ENCODE measurements at regions not wholly inside any gene's neighbourhood (a gene's known extent, or its start where the extent isn't known, plus 50 kb on each side); places are given as distances from the start of the nearest gene placed in this dataset.

DNA sequence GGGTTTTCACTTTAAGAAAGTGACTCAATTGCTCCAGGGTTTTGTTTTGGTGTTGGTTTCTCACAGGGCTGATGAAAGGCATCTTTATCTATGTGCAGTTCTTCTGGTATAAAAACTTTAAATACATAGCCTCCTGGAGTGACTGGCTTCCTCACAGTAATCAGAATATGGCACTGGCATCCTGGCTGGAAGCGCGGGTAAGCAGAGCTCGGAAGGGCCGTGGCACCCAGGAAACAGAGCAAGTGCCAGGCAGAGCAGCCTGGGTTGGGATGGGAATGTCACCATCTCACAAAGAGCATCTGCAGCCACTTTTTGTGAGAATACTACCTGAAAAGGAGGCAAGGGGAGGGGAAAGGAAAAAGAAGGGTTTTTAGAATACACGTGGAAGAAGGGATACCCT lies 534.7 kb downstream of the PLCL1 start:
- Histone ChIP-seq H3K4me1 (ENCODE audit: insufficient read depth) (no peaks in the 10 kb centered on the region), H3K4me2 (no peak overlapping the region), H2AFZ (no peak overlapping the region), H4K20me1 (ENCODE audit: insufficient read depth, poor library complexity, severe bottlenecking) (no peaks in the 10 kb centered on the region), H3K9me2 (replicated peaks; ENCODE audit: insufficient read depth) (no peaks in the 10 kb centered on the region), H3K9me3 (ENCODE audit: low read depth) (no peaks in the 10 kb centered on the region), H3K4me3 (no peak overlapping the region), H3K27me3 (peaks cover 6% of the 10 kb centered on the region), H3K27ac (no peak overlapping the region), H3K36me3 (replicated peaks; ENCODE audit: insufficient read depth, low read depth) (no peaks in the 10 kb centered on the region), H3K79me2 (no peaks in the 10 kb centered on the region)
- DNase-seq (ENCODE audit: low spot score): no peak
- 95% methylated on average over 5 of the region's 5 CpGs for WGBS (ENCODE audit: low lambda C conversion rate, missing lambda C conversion rate)
- TF ChIP-seq EZH2phosphoT487 (IDR thresholded peaks at IDR 0.05; ENCODE audit: low read depth, severe bottlenecking, unreplicated experiment): no peak
- TF ChIP-seq, protein P1, sequence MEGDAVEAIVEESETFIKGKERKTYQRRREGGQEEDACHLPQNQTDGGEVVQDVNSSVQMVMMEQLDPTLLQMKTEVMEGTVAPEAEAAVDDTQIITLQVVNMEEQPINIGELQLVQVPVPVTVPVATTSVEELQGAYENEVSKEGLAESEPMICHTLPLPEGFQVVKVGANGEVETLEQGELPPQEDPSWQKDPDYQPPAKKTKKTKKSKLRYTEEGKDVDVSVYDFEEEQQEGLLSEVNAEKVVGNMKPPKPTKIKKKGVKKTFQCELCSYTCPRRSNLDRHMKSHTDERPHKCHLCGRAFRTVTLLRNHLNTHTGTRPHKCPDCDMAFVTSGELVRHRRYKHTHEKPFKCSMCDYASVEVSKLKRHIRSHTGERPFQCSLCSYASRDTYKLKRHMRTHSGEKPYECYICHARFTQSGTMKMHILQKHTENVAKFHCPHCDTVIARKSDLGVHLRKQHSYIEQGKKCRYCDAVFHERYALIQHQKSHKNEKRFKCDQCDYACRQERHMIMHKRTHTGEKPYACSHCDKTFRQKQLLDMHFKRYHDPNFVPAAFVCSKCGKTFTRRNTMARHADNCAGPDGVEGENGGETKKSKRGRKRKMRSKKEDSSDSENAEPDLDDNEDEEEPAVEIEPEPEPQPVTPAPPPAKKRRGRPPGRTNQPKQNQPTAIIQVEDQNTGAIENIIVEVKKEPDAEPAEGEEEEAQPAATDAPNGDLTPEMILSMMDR (IDR thresholded peaks at IDR 0.05; ENCODE audit: poor library complexity): no peak
- no peak for TF ChIP-seq EZH2 (IDR thresholded peaks at IDR 0.05; ENCODE audit: borderline replicate concordance)

DNA sequence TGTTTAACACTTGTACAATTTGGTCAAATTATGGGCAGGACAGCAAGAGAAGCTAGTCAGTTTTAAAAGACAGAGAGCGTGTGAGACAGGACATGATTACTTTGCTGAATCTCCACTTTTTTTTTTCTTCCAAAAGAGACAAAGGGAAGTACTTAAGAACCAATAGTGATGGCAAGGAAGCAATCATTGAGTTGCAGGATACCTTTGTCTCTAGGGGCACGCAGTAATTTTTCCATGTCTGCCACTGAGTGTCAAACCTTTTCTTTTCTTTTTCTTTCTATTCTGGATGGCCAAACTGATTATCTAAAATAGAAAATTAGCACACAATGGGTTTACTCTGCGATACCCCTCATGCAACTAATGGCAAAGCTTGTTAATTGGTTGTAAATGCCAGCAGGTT lies 533.0 kb downstream of the PLCL1 start:
- H3K79me2 ChIP-seq: no peaks in the 10 kb centered on the region
- TF ChIP-seq, protein P1 (IDR thresholded peaks at IDR 0.05; ENCODE audit: poor library complexity): no peak
- no peak for TF ChIP-seq EZH2phosphoT487 (IDR thresholded peaks at IDR 0.05; ENCODE audit: low read depth, severe bottlenecking, unreplicated experiment)
- no peak for TF ChIP-seq EZH2 (IDR thresholded peaks at IDR 0.05; ENCODE audit: borderline replicate concordance)
- peaks cover 6% of the 10 kb centered on the region for H3K27me3 ChIP-seq
- H2AFZ ChIP-seq: no peak overlapping the region
- 52% methylated on average over 3 of the region's 3 CpGs for WGBS (ENCODE audit: low lambda C conversion rate, missing lambda C conversion rate)
- H3K36me3 ChIP-seq (replicated peaks; ENCODE audit: insufficient read depth, low read depth): no peaks in the 10 kb centered on the region
- no peaks in the 10 kb centered on the region for H3K4me1 ChIP-seq (ENCODE audit: insufficient read depth)
- no peak overlapping the region for H3K4me2 ChIP-seq
- H3K9me2 ChIP-seq (replicated peaks; ENCODE audit: insufficient read depth): no peaks in the 10 kb centered on the region
- H3K4me3 ChIP-seq: no peak overlapping the region
- H3K27ac ChIP-seq: no peak overlapping the region
- no peaks in the 10 kb centered on the region for H4K20me1 ChIP-seq (ENCODE audit: insufficient read depth, poor library complexity, severe bottlenecking)
- no peak for DNase-seq (ENCODE audit: low spot score)
- H3K9me3 ChIP-seq (ENCODE audit: low read depth): no peaks in the 10 kb centered on the region

DNA sequence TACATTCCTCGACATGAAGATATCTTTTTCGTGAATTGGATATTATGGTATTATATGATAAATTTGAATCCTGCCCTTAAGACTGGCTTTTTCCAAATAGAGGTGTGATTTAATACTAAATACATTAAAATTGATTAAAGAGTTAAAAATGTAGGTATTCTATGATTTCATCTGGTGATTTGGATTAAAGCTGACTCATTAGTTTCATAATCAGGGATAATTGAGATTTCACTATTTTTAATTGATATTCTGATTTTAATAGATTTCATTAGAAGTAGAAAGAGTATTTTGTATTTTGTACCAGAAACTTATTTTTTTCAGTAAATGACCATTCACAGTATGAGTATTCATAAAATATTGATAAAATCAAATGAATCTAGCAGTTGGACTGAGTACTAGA lies 524.1 kb downstream of the PLCL1 start:
- H3K79me2 ChIP-seq: no peaks in the 10 kb centered on the region
- TF ChIP-seq, protein P1 (IDR thresholded peaks at IDR 0.05; ENCODE audit: poor library complexity): no peak
- TF ChIP-seq EZH2 (IDR thresholded peaks at IDR 0.05; ENCODE audit: borderline replicate concordance): no peak
- TF ChIP-seq EZH2phosphoT487 (IDR thresholded peaks at IDR 0.05; ENCODE audit: low read depth, severe bottlenecking, unreplicated experiment): no peak
- no peaks in the 10 kb centered on the region for H3K9me3 ChIP-seq (ENCODE audit: low read depth)
- no peak overlapping the region for H3K27ac ChIP-seq
- 89% methylated on average over 2 of the region's 2 CpGs for WGBS (ENCODE audit: low lambda C conversion rate, missing lambda C conversion rate)
- no peaks in the 10 kb centered on the region for H3K36me3 ChIP-seq (replicated peaks; ENCODE audit: insufficient read depth, low read depth)
- no peaks in the 10 kb centered on the region for H3K27me3 ChIP-seq
- H3K4me1 ChIP-seq (ENCODE audit: insufficient read depth): no peaks in the 10 kb centered on the region
- H2AFZ ChIP-seq: no peak overlapping the region
- no peak overlapping the region for H3K4me2 ChIP-seq
- no peaks in the 10 kb centered on the region for H4K20me1 ChIP-seq (ENCODE audit: insufficient read depth, poor library complexity, severe bottlenecking)
- H3K4me3 ChIP-seq: no peak overlapping the region
- H3K9me2 ChIP-seq (replicated peaks; ENCODE audit: insufficient read depth): no peaks in the 10 kb centered on the region
- no peak for DNase-seq (ENCODE audit: low spot score)

DNA sequence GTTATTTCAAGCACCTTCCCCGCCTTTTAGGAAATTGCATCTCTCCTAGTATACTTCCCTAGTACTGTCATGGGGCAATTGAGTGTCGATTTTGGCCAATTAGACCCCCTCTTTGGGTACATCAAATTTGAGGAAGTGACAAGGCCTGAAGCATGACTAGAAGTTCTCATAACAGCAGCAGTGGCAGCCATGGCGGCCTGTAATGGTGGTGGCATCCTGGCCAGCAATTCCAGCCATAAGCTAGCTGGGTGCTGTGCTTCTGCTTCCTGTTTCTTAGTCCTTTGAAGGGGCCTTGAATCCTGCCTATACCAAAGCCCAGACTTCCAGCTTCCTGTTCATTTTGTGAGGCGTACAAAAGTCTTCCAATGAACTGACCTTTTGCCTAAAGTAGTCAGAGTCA lies 523.1 kb downstream of the PLCL1 start:
- H3K4me2 ChIP-seq: no peak overlapping the region
- no peak for DNase-seq (ENCODE audit: low spot score)
- no peaks in the 10 kb centered on the region for H3K79me2 ChIP-seq
- H3K9me2 ChIP-seq (replicated peaks; ENCODE audit: insufficient read depth): no peaks in the 10 kb centered on the region
- H3K36me3 ChIP-seq (replicated peaks; ENCODE audit: insufficient read depth, low read depth): no peaks in the 10 kb centered on the region
- no peaks in the 10 kb centered on the region for H3K27me3 ChIP-seq
- no peak overlapping the region for H2AFZ ChIP-seq
- TF ChIP-seq EZH2 (IDR thresholded peaks at IDR 0.05; ENCODE audit: borderline replicate concordance) (no peak), EZH2phosphoT487 (IDR thresholded peaks at IDR 0.05; ENCODE audit: low read depth, severe bottlenecking, unreplicated experiment) (no peak)
- TF ChIP-seq, protein P1 (IDR thresholded peaks at IDR 0.05; ENCODE audit: poor library complexity): no peak
- WGBS (ENCODE audit: low lambda C conversion rate, missing lambda C conversion rate): 95% methylated on average over 4 of the region's 4 CpGs
- no peak overlapping the region for H3K4me3 ChIP-seq
- H3K9me3 ChIP-seq (ENCODE audit: low read depth): no peaks in the 10 kb centered on the region
- H3K4me1 ChIP-seq (ENCODE audit: insufficient read depth): no peaks in the 10 kb centered on the region
- no peaks in the 10 kb centered on the region for H4K20me1 ChIP-seq (ENCODE audit: insufficient read depth, poor library complexity, severe bottlenecking)
- H3K27ac ChIP-seq: no peak overlapping the region

Data from hepatocyte (in vitro differentiated cells).